ENCODE measurements at regions not wholly inside any gene's neighbourhood (a gene's known extent, or its start where the extent isn't known, plus 50 kb on each side); places are given as distances from the start of the nearest gene placed in this dataset.
"Not testable (repeated sequence)": the region's sequence is repeated elsewhere in the genome, so short reads cannot be mapped to it uniquely, and the experiment has no call there.

DNA sequence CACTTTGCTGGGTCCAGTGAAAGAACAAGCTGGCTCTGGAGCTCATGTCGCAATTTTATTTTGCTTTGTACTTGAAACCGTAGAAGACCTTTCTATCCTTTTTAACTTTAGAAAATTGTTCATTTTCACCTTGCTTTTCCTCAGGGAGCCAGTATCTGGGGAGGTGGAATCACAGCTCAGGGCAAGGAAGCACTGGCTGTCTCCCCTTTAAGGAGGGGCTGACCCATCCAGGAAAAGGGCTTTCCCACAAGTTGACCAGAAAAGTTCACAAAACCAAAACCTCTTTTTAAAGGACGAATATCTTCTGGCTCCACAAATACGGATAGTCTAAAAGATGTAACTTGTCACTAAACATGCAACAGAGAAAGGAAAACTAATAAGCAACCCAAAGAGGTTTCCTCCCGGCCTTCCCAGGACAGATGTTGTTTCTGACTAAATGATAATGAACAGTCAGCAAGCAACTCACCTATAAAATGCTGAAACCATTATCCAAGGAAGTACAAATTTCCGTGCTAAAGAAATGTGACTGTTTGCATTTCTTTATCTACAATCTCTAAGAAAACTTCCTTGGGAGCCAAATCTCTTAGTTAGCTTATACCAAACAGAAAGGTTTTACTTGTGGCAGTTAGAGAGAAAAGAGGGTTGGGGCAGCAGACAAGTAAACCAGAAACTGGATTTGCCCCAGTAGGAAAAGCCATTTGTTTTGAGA lies 278.2 kb downstream of the PLK2 start:
- Histone ChIP-seq H3K36me3 (ENCODE audit: insufficient read depth, low read length) (no peaks in the 10 kb centered on the region), H3K27ac (ENCODE audit: low read depth, low read length) (no peak overlapping the region), H3K27me3 (ENCODE audit: insufficient read depth, low read length) (no peaks in the 10 kb centered on the region), H3K4me1 (ENCODE audit: insufficient read depth, low read length) (no peaks in the 10 kb centered on the region), H3K9me3 (ENCODE audit: control insufficient read depth in 1 of 2, low read length in 2 of 2) (no peaks in the 10 kb centered on the region), H3K4me3 (ENCODE audit: low read length in 2 of 2) (no peak overlapping the region)
- ChIA-PET POLR2A (ENCODE audit: partially characterized antibody) (no interaction called here), CTCF (ENCODE audit: partially characterized antibody) (no interaction called here)
- peaks cover 0 to 3% of the 10 kb centered on the region in 2 donors for H3K27me3 Mint-ChIP-seq
- H3K27ac Mint-ChIP-seq: no peak overlapping the region
- no peaks in the 10 kb centered on the region for H3K4me1 Mint-ChIP-seq
- H3K9me3 Mint-ChIP-seq: peaks cover 0 to 2% (median 0%) of the 10 kb centered on the region in 8 donors
- intact Hi-C loops (cut with micrococcal nuclease): no loop called here
- DNase-seq: no peak
- H3K4me3 Mint-ChIP-seq: no peak overlapping the region
- H3K36me3 Mint-ChIP-seq: no peaks in the 10 kb centered on the region

GRCh38 chr5:58172946-58173345 lies 286.9 kb downstream of the PLK2 start:
- Mint-ChIP-seq H3K27ac (no peak overlapping the region), H3K36me3 (no peaks in the 10 kb centered on the region), H3K27me3 (peaks cover 1 to 2% of the 10 kb centered on the region in 2 donors), H3K4me3 (no peak overlapping the region), H3K4me1 (no peaks in the 10 kb centered on the region), H3K9me3 (peaks cover 0 to 3% (median 0%) of the 10 kb centered on the region in 8 donors)
- ChIA-PET POLR2A (ENCODE audit: partially characterized antibody) (no interaction called here), CTCF (ENCODE audit: partially characterized antibody) (no interaction called here)
- DNase-seq: no peak
- intact Hi-C loops (cut with micrococcal nuclease): no loop called here
- Histone ChIP-seq H3K4me3 (ENCODE audit: low read length in 2 of 2) (no peak overlapping the region), H3K9me3 (ENCODE audit: control insufficient read depth in 1 of 2, low read length in 2 of 2) (no peaks in the 10 kb centered on the region), H3K36me3 (ENCODE audit: insufficient read depth, low read length) (no peaks in the 10 kb centered on the region), H3K27ac (ENCODE audit: low read depth, low read length) (no peak overlapping the region), H3K27me3 (ENCODE audit: insufficient read depth, low read length) (no peaks in the 10 kb centered on the region), H3K4me1 (ENCODE audit: insufficient read depth, low read length) (no peaks in the 10 kb centered on the region)

DNA sequence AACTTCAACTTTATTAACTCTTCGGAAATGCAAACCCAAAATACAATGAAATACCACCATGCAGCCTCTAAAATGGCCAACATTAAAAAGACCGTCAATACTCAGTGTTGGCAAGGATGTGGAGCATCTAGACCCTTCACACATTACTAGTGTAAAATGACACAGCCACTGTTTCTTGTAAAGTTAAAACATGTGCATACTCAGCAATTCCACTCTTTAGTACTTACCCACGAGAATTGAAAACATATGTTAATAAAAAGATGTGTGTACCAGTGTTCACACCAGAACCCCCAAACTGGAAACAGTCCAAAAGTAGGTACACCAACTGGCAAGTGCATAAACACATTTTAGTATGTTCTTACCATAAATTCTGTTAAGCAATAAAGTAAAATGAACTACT lies 294.7 kb downstream of the PLK2 start:
- intact Hi-C loops (cut with micrococcal nuclease): no loop called here
- Histone ChIP-seq H3K36me3 (ENCODE audit: insufficient read depth, low read length) (no peaks in the 10 kb centered on the region), H3K27ac (ENCODE audit: low read depth, low read length) (no peak overlapping the region), H3K4me3 (ENCODE audit: low read length in 2 of 2) (no peak overlapping the region), H3K27me3 (ENCODE audit: insufficient read depth, low read length) (no peaks in the 10 kb centered on the region), H3K4me1 (ENCODE audit: insufficient read depth, low read length) (no peaks in the 10 kb centered on the region), H3K9me3 (ENCODE audit: control insufficient read depth in 1 of 2, low read length in 2 of 2) (no peaks in the 10 kb centered on the region)
- no peak for DNase-seq
- peaks cover 0 to 4% (median 0%) of the 10 kb centered on the region in 8 donors for H3K9me3 Mint-ChIP-seq
- H3K4me3 Mint-ChIP-seq: no peak overlapping the region
- CTCF ChIA-PET (ENCODE audit: partially characterized antibody): no interaction called here
- no peak overlapping the region for H3K27ac Mint-ChIP-seq
- H3K36me3 Mint-ChIP-seq: no peaks in the 10 kb centered on the region
- H3K27me3 Mint-ChIP-seq: no peaks in the 10 kb centered on the region
- H3K4me1 Mint-ChIP-seq: no peaks in the 10 kb centered on the region
- POLR2A ChIA-PET (ENCODE audit: partially characterized antibody): no interaction called here

GRCh38 chr5:58161889-58162288 lies 298.0 kb downstream of the PLK2 start:
- H3K36me3 Mint-ChIP-seq; DNase-seq; H3K4me1 Mint-ChIP-seq; H3K9me3 Mint-ChIP-seq; POLR2A ChIA-PET (ENCODE audit: partially characterized antibody); H3K27ac Mint-ChIP-seq; H3K27ac ChIP-seq (ENCODE audit: low read depth, low read length); H3K4me1 ChIP-seq (ENCODE audit: insufficient read depth, low read length); H3K4me3 ChIP-seq (ENCODE audit: low read length in 2 of 2); H3K9me3 ChIP-seq (ENCODE audit: control insufficient read depth in 1 of 2, low read length in 2 of 2); H3K36me3 ChIP-seq (ENCODE audit: insufficient read depth, low read length); H3K27me3 ChIP-seq (ENCODE audit: insufficient read depth, low read length); CTCF ChIA-PET (ENCODE audit: partially characterized antibody); intact Hi-C loops (cut with micrococcal nuclease); H3K27me3 Mint-ChIP-seq; H3K4me3 Mint-ChIP-seq: not testable (repeated sequence)

DNA sequence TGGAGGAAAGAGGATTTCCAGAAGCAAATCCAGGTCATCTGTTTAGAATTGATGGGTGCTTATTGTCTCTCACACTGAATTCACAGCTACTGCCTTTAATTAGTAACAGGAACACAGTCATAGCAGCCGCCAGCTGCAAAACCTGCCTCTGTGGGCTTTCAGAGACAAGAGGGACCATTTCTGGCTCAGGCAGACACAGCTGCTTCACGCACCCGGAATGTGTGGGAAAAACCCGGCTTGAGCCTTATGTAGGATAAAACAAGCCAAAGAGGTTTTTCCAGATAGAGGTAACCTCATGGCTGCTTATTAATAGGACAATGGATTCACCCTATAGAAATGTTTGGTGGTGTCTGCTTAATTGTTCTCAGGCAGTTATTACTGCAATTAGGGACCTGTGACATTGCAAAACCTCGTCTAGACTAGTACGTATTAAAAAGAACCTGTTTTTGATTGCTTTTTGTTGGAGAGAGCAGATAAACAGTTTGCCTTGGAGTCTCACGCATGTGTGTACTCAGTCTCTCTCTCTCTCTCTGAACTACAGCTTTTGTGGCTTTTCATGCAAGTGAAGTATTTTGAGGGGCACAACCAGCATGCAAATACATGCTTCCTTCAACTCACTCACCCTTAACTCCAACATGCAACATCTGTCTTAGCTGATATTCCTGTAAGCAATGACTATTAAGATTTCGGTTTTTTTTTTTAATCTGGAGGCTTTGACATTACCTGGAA lies 302.7 kb downstream of the PLK2 start:
- no peak overlapping the region for H3K4me3 Mint-ChIP-seq
- CTCF ChIA-PET (ENCODE audit: partially characterized antibody): no interaction called here

DNA sequence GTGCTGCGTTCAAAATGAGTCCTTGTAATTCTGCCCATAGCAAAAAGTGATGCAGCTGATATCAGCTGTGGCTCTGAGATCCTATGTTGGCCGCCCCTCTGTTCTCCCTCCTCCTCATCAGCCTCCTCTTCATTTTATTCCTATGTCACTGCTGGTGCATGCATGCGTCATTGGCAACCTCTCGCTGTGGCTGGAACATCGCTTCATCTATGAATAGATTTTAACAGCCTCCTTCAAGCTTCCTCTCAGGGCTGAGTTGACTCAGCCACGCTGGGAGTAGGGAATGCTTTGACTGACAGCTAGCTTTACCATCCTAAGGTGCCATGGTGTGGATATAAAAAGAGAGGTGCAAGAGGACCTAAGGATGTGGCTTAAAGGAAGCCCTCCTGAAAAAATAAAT lies 303.5 kb downstream of the PLK2 start:
- no peak for DNase-seq

More for the DNA sequence above, 302.7 kb downstream of the PLK2 start:
- H3K27ac ChIP-seq (ENCODE audit: low read depth, low read length): no peak overlapping the region
- POLR2A ChIA-PET (ENCODE audit: partially characterized antibody): no interaction called here
- H3K27me3 Mint-ChIP-seq: peaks cover 2 to 4% of the 10 kb centered on the region in 2 donors
- H3K4me3 ChIP-seq (ENCODE audit: low read length in 2 of 2): no peak overlapping the region
- H3K36me3 ChIP-seq (ENCODE audit: insufficient read depth, low read length): no peaks in the 10 kb centered on the region
- no peak overlapping the region for H3K27ac Mint-ChIP-seq
- no peaks in the 10 kb centered on the region for H3K36me3 Mint-ChIP-seq
- DNase-seq: no peak
- H3K4me1 Mint-ChIP-seq: peaks cover 0 to 1% (median 0%) of the 10 kb centered on the region in 4 donors
- H3K9me3 ChIP-seq (ENCODE audit: control insufficient read depth in 1 of 2, low read length in 2 of 2): no peaks in the 10 kb centered on the region
- no peaks in the 10 kb centered on the region for H3K27me3 ChIP-seq (ENCODE audit: insufficient read depth, low read length)
- H3K4me1 ChIP-seq (ENCODE audit: insufficient read depth, low read length): no peaks in the 10 kb centered on the region
- peaks cover 0 to 2% (median 0%) of the 10 kb centered on the region in 8 donors for H3K9me3 Mint-ChIP-seq
- intact Hi-C loops (cut with micrococcal nuclease): no loop called here

DNA sequence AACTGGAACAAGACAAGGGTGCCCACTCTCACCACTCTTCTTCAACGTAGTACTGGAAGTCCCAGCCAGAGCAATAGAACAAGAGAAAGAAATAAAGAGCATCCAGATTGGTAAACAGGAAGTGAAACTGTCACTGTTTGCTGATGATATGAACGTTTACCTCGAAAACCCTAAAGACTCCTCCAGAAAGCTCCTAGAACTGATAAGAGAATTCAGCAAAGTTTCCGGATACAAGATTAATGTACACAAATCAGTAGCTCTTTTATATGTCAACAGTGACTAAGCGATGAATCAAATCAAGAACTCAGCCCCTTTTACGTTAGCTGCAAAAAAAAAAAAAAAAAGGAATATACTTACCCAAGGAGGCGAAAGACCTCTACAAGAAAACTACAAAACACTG lies 306.6 kb downstream of the PLK2 start:
- Histone ChIP-seq H3K27me3 (ENCODE audit: insufficient read depth, low read length) (no peaks in the 10 kb centered on the region), H3K9me3 (ENCODE audit: control insufficient read depth in 1 of 2, low read length in 2 of 2) (no peaks in the 10 kb centered on the region), H3K4me3 (ENCODE audit: low read length in 2 of 2) (no peak overlapping the region), H3K27ac (ENCODE audit: low read depth, low read length) (no peak overlapping the region), H3K36me3 (ENCODE audit: insufficient read depth, low read length) (no peaks in the 10 kb centered on the region), H3K4me1 (ENCODE audit: insufficient read depth, low read length) (no peaks in the 10 kb centered on the region)
- intact Hi-C loops (cut with micrococcal nuclease): no loop called here
- ChIA-PET CTCF (ENCODE audit: partially characterized antibody) (no interaction called here), POLR2A (ENCODE audit: partially characterized antibody) (no interaction called here)
- Mint-ChIP-seq H3K36me3 (no peaks in the 10 kb centered on the region), H3K9me3 (peaks cover 0 to 2% (median 0%) of the 10 kb centered on the region in 8 donors), H3K27ac (no peak overlapping the region), H3K4me1 (peaks cover 0 to 1% (median 0%) of the 10 kb centered on the region in 4 donors), H3K27me3 (peaks cover 4 to 5% of the 10 kb centered on the region in 2 donors), H3K4me3 (no peak overlapping the region)
- DNase-seq: no peak

More for the DNA sequence above, 303.5 kb downstream of the PLK2 start:
- Histone ChIP-seq H3K4me3 (ENCODE audit: low read length in 2 of 2) (no peak overlapping the region), H3K27me3 (ENCODE audit: insufficient read depth, low read length) (no peaks in the 10 kb centered on the region), H3K4me1 (ENCODE audit: insufficient read depth, low read length) (no peaks in the 10 kb centered on the region), H3K27ac (ENCODE audit: low read depth, low read length) (no peak overlapping the region), H3K36me3 (ENCODE audit: insufficient read depth, low read length) (no peaks in the 10 kb centered on the region), H3K9me3 (ENCODE audit: control insufficient read depth in 1 of 2, low read length in 2 of 2) (no peaks in the 10 kb centered on the region)
- ChIA-PET POLR2A (ENCODE audit: partially characterized antibody) (no interaction called here), CTCF (ENCODE audit: partially characterized antibody) (no interaction called here)
- Mint-ChIP-seq H3K27ac (no peak overlapping the region), H3K27me3 (peaks cover 2 to 4% of the 10 kb centered on the region in 2 donors), H3K4me3 (no peak overlapping the region), H3K4me1 (peaks cover 0 to 1% (median 0%) of the 10 kb centered on the region in 4 donors), H3K36me3 (no peaks in the 10 kb centered on the region), H3K9me3 (peaks cover 0 to 2% (median 0%) of the 10 kb centered on the region in 8 donors)
- intact Hi-C loops (cut with micrococcal nuclease): no loop called here

Measured in CD4-positive, alpha-beta memory T cell (primary cell).